IMR-90 (cell line): ENCODE measurements at regions not wholly inside any gene's neighbourhood (a gene's known extent, or its start where the extent isn't known, plus 50 kb on each side); places are given as distances from the start of the nearest gene placed in this dataset.
A peak's percentile ranks its signal among the peaks of the same experiment; 100 is the strongest.

Experiments
- ATAC-seq: fragments of 200-7000 bp; cut with Tn5 transposase; 2 replicates; pipeline ENCODE4 v1.9.1; 2020; ENCODE audit warnings: low read depth, mild to moderate bottlenecking, moderate library complexity
- BruUV-seq: library from RNA; stranded (reverse); fragments of 400-500 nt; replicated peaks from 2 replicates; lab custom pipeline; 2021; lab: Mats Ljungman, UMichigan
- CTCF ChIA-PET: fragments of 300-600 bp; formaldehyde crosslinking; extraction: SDS; loops from one replicate; lab custom pipeline; 2021; ENCODE audit warnings: antibody characterized with exemption; lab: Yijun Ruan, JAX
- POLR2A ChIA-PET: fragments of 300-600 bp; sonication (Branson Sonifier 250); formaldehyde crosslinking; loops from one replicate; lab custom pipeline; 2022; ENCODE audit warnings: antibody characterized with exemption; ENCODE audit not compliant: unreplicated experiment; lab: Charles Lee
- DNase-seq: peaks from one replicate; pipeline ENCODE4 v3.0.0; 2013
- H2AFZ ChIP-seq: replicated peaks from 2 replicates; pipeline ENCODE3; 2013; ENCODE audit warnings: low read length, mild to moderate bottlenecking; ENCODE audit not compliant: poor library complexity
- H2AK5ac ChIP-seq: 2 replicates; pipeline ENCODE4 v1.6.1; 2013; ENCODE audit warnings: low read depth, low read length, inconsistent platforms
- H2AK9ac ChIP-seq: replicated peaks from 2 replicates; pipeline ENCODE3; 2013; ENCODE audit warnings: mild to moderate bottlenecking, low read depth, low read length, moderate library complexity; ENCODE audit not compliant: poor library complexity
- H2BK120ac ChIP-seq: 2 replicates; pipeline ENCODE4 v1.6.1; 2013; ENCODE audit warnings: low read depth, low read length, inconsistent platforms
- H2BK15ac ChIP-seq: 3 replicates; pipeline ENCODE4 v1.6.1; 2013; ENCODE audit warnings: low read depth, low read length, inconsistent platforms
- H2BK20ac ChIP-seq: 2 replicates; pipeline ENCODE4 v1.6.1; 2013; ENCODE audit warnings: low read depth, mild to moderate bottlenecking, inconsistent platforms, low read length, moderate library complexity
- H2BK5ac ChIP-seq: 2 replicates; pipeline ENCODE4 v1.6.1; 2013; ENCODE audit warnings: mild to moderate bottlenecking, low read depth, low read length, inconsistent platforms; ENCODE audit not compliant: poor library complexity, severe bottlenecking
- H3K14ac ChIP-seq: replicated peaks from 2 replicates; pipeline ENCODE4 v1.6.1; 2013; ENCODE audit warnings: low read depth, low read length, inconsistent platforms
- H3K18ac ChIP-seq: 2 replicates; pipeline ENCODE4 v1.6.1; 2013; ENCODE audit warnings: low read depth, low read length, control low read depth
- H3K23ac ChIP-seq: 2 replicates; pipeline ENCODE4 v1.6.1; 2013; ENCODE audit warnings: low read depth, low read length, inconsistent platforms
- H3K27ac ChIP-seq: 2 replicates; pipeline ENCODE4 v1.5.1; 2013; ENCODE audit warnings: mild to moderate bottlenecking, control low read depth, low read length; ENCODE audit not compliant: insufficient read depth
- H3K27me3 ChIP-seq: 2 replicates; pipeline ENCODE4 v1.6.1; 2013; ENCODE audit warnings: low read length; ENCODE audit not compliant: control insufficient read depth, insufficient read depth
- H3K36me3 ChIP-seq: 2 replicates; pipeline ENCODE4 v1.6.1; 2013; ENCODE audit warnings: low read length, mixed read lengths; ENCODE audit not compliant: control insufficient read depth, insufficient read depth
- H3K4ac ChIP-seq: 2 replicates; pipeline ENCODE4 v1.6.1; 2013; ENCODE audit warnings: low read depth, low read length, inconsistent platforms
- H3K4me1 ChIP-seq: 2 replicates; pipeline ENCODE4 v1.6.1; 2013; ENCODE audit warnings: low read length, mixed read lengths; ENCODE audit not compliant: control insufficient read depth, insufficient read depth
- H3K4me2 ChIP-seq: 2 replicates; pipeline ENCODE4 v1.6.1; 2013; ENCODE audit warnings: low read depth, mild to moderate bottlenecking, control low read depth, low read length, moderate library complexity
- H3K4me3 ChIP-seq: 2 replicates; pipeline ENCODE4 v1.5.1; 2013; ENCODE audit warnings: low read depth, mild to moderate bottlenecking, control low read depth, low read length, moderate library complexity; ENCODE audit not compliant: insufficient read depth
- H3K56ac ChIP-seq: 2 replicates; pipeline ENCODE4 v1.6.1; 2013; ENCODE audit warnings: low read length, inconsistent platforms; ENCODE audit not compliant: insufficient read depth; ENCODE audit errors: extremely low read depth
- H3K79me1 ChIP-seq, 2 experiments: 2 replicates each; pipeline ENCODE4 v1.6.1; 2013; ENCODE audit warnings: low read length in 2 of 2, inconsistent platforms in 1 of 2, low read depth in 1 of 2
- H3K9ac ChIP-seq: 2 replicates; pipeline ENCODE4 v1.6.1; 2013; ENCODE audit warnings: low read depth, low read length, control low read depth
- H3K9me1 ChIP-seq: 2 replicates; pipeline ENCODE4 v1.6.1; 2013; ENCODE audit warnings: low read length, inconsistent platforms; ENCODE audit not compliant: insufficient read depth
- H3K9me3 ChIP-seq: 2 replicates; pipeline ENCODE4 v1.6.1; 2013; ENCODE audit warnings: low read length; ENCODE audit not compliant: control insufficient read depth, insufficient read depth
- H4K20me1 ChIP-seq: 2 replicates; pipeline ENCODE4 v1.6.1; 2013; ENCODE audit warnings: low read length, inconsistent platforms; ENCODE audit not compliant: insufficient read depth
- H4K5ac ChIP-seq: 2 replicates; pipeline ENCODE4 v1.6.1; 2013; ENCODE audit warnings: mild to moderate bottlenecking, low read depth, low read length, control low read depth
- H4K8ac ChIP-seq, 2 experiments: 2 replicates each; pipeline ENCODE4 v1.6.1; 2013; ENCODE audit warnings: low read depth in 2 of 2, low read length in 2 of 2, control low read depth in 1 of 2, inconsistent platforms in 1 of 2
- H4K91ac ChIP-seq: 2 replicates; pipeline ENCODE4 v1.6.1; 2013; ENCODE audit warnings: low read depth, low read length, inconsistent platforms; ENCODE audit not compliant: insufficient read depth
- CHD1 ChIP-seq: IDR thresholded peaks from 2 replicates; pipeline ENCODE4 v1.6.1; 2012; ENCODE audit warnings: low read depth, low read length, improper control_type of control experiment
- FOS ChIP-seq: fragments of 150-350 bp; IDR thresholded peaks from 2 replicates; pipeline ENCODE4 v1.6.1; 2016; ENCODE audit warnings: low read depth, low read length
- RCOR1 ChIP-seq: IDR thresholded peaks from 2 replicates; pipeline ENCODE4 v1.6.1; 2012; ENCODE audit warnings: mild to moderate bottlenecking, low read length, improper control_type of control experiment; ENCODE audit not compliant: insufficient replicate concordance
- RFX5 ChIP-seq: IDR thresholded peaks from 2 replicates; pipeline ENCODE4 v1.8.0; 2012; ENCODE audit warnings: low read depth, mild to moderate bottlenecking, low read length, moderate library complexity
- WGBS, 2 experiments: methylation state at CpG; one replicate each; pipeline versions ENCODE4 v1.1.5 to v1.1.7; 2013; ENCODE audit warnings: missing lambda C conversion rate in 2 of 2; ENCODE audit not compliant: insufficient read length in 1 of 2; ENCODE audit errors: extremely low coverage in 2 of 2; 5-methylcytosine and 5-hydroxymethylcytosine counted together
- dilution Hi-C: fragments of 300-500 bp; cut with HindIII; formaldehyde crosslinking; loops from one replicate; pipeline ENCODE4 v1.14.3; 2018; ENCODE audit warnings: low sequenced_read_pairs; ENCODE audit not compliant: unreplicated experiment
- in situ Hi-C: fragments of 300-500 bp; cut with MboI; formaldehyde crosslinking; loops from 3 replicates; pipeline ENCODE4 v1.14.3; 2019; ENCODE audit warnings: low sequenced_read_pairs, inconsistent platforms, mixed read lengths
- intact Hi-C: fragments of 100-400 bp; cut with micrococcal nuclease; formaldehyde crosslinking; loops from 2 replicates; pipeline ENCODE4 v1.10.0; 2022

- no peaks in the 10 kb centered on the region for H3K27me3 ChIP-seq
- H2BK120ac ChIP-seq: peak overlapping the region; percentile 54
- ChIA-PET CTCF (interaction anchor here (0.5 kb wide), 1 partner anchor 84 kb away, joined by 3 read pairs; no protein-coding TSS in a partner anchor), POLR2A (no interaction called here)
- H2AFZ ChIP-seq: peak overlapping the region; percentile 12
- no peak for ATAC-seq
- H2BK20ac ChIP-seq: peak overlapping the region; percentile 74; the same call in 1 of the 2 replicates
- in situ Hi-C loops: loop anchor here (25.0 kb wide), 2 partner anchors 430 to 695 kb away; partner anchors contain the start of gene TLE4
- no peak overlapping the region for H3K4me3 ChIP-seq
- no peaks in the 10 kb centered on the region for H3K9me3 ChIP-seq
- intact Hi-C loops: loop anchor here (5.0 to 10.0 kb wide), 4 partner anchors 300 to 1043 kb away; no protein-coding TSS in a partner anchor
- H3K79me1 ChIP-seq: no peaks in the 10 kb centered on the region
- TF ChIP-seq RCOR1 (no peak), FOS (no peak), CHD1 (no peak), RFX5 (no peak)
- no peak overlapping the region for H3K27ac ChIP-seq
- H3K36me3 ChIP-seq: no peaks in the 10 kb centered on the region
- no peak overlapping the region for H3K18ac ChIP-seq
- DNase-seq: no peak
- dilution Hi-C loops: no loop called here
- no peak overlapping the region for H3K9ac ChIP-seq
- peak overlapping the region; percentile 16; the same call in 1 of the 2 replicates for H2AK5ac ChIP-seq
- peak overlapping the region; percentile 52; the same call in 1 of the 2 replicates for H4K91ac ChIP-seq
- H3K9me1 ChIP-seq: no peaks in the 10 kb centered on the region
- H3K14ac ChIP-seq: no peak overlapping the region
- no peaks in the 10 kb centered on the region for H4K20me1 ChIP-seq
- H3K4me1 ChIP-seq: no peaks in the 10 kb centered on the region; the same call in 1 of the 2 replicates
- H2BK5ac ChIP-seq: peak overlapping the region; percentile 2
- no peak overlapping the region for H2AK9ac ChIP-seq
- H2BK15ac ChIP-seq: no peak overlapping the region; the same call in 2 of the 3 replicates
- no peak overlapping the region for H4K5ac ChIP-seq
- no peak overlapping the region for H3K23ac ChIP-seq
- H3K4me2 ChIP-seq: no peak overlapping the region
- no CpG with 5 or more reads among the region's 4 CpGs for WGBS, 2 experiments
- H3K56ac ChIP-seq: no peak overlapping the region
- peak overlapping the region; percentile 61 for H3K4ac ChIP-seq
- H4K8ac ChIP-seq: no peak overlapping the region
- no TSS peak for BruUV-seq
These were observed 439.9 kb upstream of the TLE4 start for GRCh38 chr9:79131824-79132377.
